HEK293 (cell line): ENCODE measurements at regions not wholly inside any gene's neighbourhood (a gene's known extent, or its start where the extent isn't known, plus 50 kb on each side); places are given as distances from the start of the nearest gene placed in this dataset.

Experiments used
- CTCF ChIA-PET: fragments of 350-600 bp; formaldehyde crosslinking; extraction: SDS; loops from one replicate; lab custom pipeline; 2021; ENCODE audit warnings: antibody characterized with exemption; lab: Yijun Ruan, JAX
- POLR2A ChIA-PET: fragments of 300-600 bp; formaldehyde crosslinking; extraction: SDS; loops from one replicate; lab custom pipeline; 2020; ENCODE audit warnings: antibody characterized with exemption, inconsistent platforms; lab: Yijun Ruan, JAX
- H3K27ac ChIP-seq: fragments of 200-500 bp; sonication (Bioruptor generic); 2 replicates; pipeline ENCODE4 v1.5.1; 2014; ENCODE audit warnings: low read depth, low read length, control low read depth, inconsistent platforms; ENCODE audit errors: extremely low read depth
- H3K36me3 ChIP-seq, 2 experiments: fragments of 200-500 bp in 1 of 2; sonication (Bioruptor generic) in 1 of 2; 1 replicate in 1 of 2; 2 replicates in 1 of 2; pipeline ENCODE4 v1.5.1; 2014 to 2017; ENCODE audit warnings: inconsistent platforms in 2 of 2, low read length in 2 of 2; ENCODE audit not compliant: control insufficient read depth in 2 of 2, insufficient read depth in 1 of 2
- H3K4me1 ChIP-seq: fragments of 200-500 bp; sonication (Bioruptor generic); 2 replicates; pipeline ENCODE4 v1.5.1; 2014; ENCODE audit warnings: mild to moderate bottlenecking, low read length, inconsistent platforms; ENCODE audit not compliant: control insufficient read depth, insufficient read depth
- H3K4me3 ChIP-seq: 2 replicates; pipeline ENCODE4 v1.5.1; 2011; ENCODE audit warnings: low read depth, mild to moderate bottlenecking, control low read depth, low read length, moderate library complexity
- H3K9me3 ChIP-seq: fragments of 200-500 bp; sonication (Bioruptor generic); 2 replicates; pipeline ENCODE4 v1.5.1; 2014; ENCODE audit warnings: low read depth, low read length, inconsistent platforms; ENCODE audit not compliant: control insufficient read depth, insufficient read depth
- HOXA7 ChIP-seq: sonication (generic); formaldehyde crosslinking; IDR thresholded peaks from 2 replicates; pipeline ENCODE4 v1.8.1; 2022; ENCODE audit warnings: missing genetic modification reagents, borderline replicate concordance
- KLF1 ChIP-seq: fragments of 450-650 bp; formaldehyde crosslinking; IDR thresholded peaks from 2 replicates; pipeline ENCODE4 v1.5.1; 2016; ENCODE audit warnings: missing biosample characterization, missing genetic modification characterization
- KLF17 ChIP-seq: fragments of 450-650 bp; formaldehyde crosslinking; IDR thresholded peaks from 2 replicates; pipeline ENCODE4 v1.5.1; 2016; ENCODE audit warnings: missing biosample characterization, missing genetic modification characterization
- KLF9 ChIP-seq: fragments of 450-650 bp; formaldehyde crosslinking; IDR thresholded peaks from 2 replicates; pipeline ENCODE4 v1.5.1; 2016; ENCODE audit warnings: missing biosample characterization, missing genetic modification characterization, low read depth
- PBX3 ChIP-seq: sonication (generic); formaldehyde crosslinking; IDR thresholded peaks from 2 replicates; pipeline ENCODE4 v1.8.1; 2022; ENCODE audit warnings: mild to moderate bottlenecking, moderate library complexity, missing genetic modification reagents
- PRDM4 ChIP-seq: fragments of 450-650 bp; formaldehyde crosslinking; IDR thresholded peaks from 2 replicates; pipeline ENCODE4 v1.5.1; 2017; ENCODE audit warnings: missing biosample characterization, missing genetic modification characterization
- SALL2 ChIP-seq: fragments of 450-650 bp; formaldehyde crosslinking; IDR thresholded peaks from 2 replicates; pipeline ENCODE4 v1.5.0; 2017; ENCODE audit warnings: missing biosample characterization, mild to moderate bottlenecking, missing genetic modification characterization, borderline replicate concordance
- ZBTB1 ChIP-seq: fragments of 450-650 bp; formaldehyde crosslinking; IDR thresholded peaks from 2 replicates; pipeline ENCODE4 v1.5.1; 2016; ENCODE audit warnings: missing biosample characterization, missing genetic modification characterization
- ZBTB10 ChIP-seq: fragments of 450-650 bp; formaldehyde crosslinking; IDR thresholded peaks from 2 replicates; pipeline ENCODE4 v1.5.1; 2016; ENCODE audit warnings: missing biosample characterization, missing genetic modification characterization
- ZBTB6 ChIP-seq: fragments of 450-650 bp; formaldehyde crosslinking; IDR thresholded peaks from 2 replicates; pipeline ENCODE4 v1.5.1; 2017; ENCODE audit warnings: missing biosample characterization, missing genetic modification characterization
- ZEB2 ChIP-seq: fragments of 450-650 bp; formaldehyde crosslinking; IDR thresholded peaks from 2 replicates; pipeline ENCODE4 v1.5.1; 2016; ENCODE audit warnings: missing biosample characterization, missing genetic modification characterization
- ZFP3 ChIP-seq: fragments of 450-650 bp; formaldehyde crosslinking; IDR thresholded peaks from 2 replicates; pipeline ENCODE4 v1.5.1; 2016; ENCODE audit warnings: low read depth, missing biosample characterization, missing genetic modification characterization
- ZNF157 ChIP-seq: fragments of 450-650 bp; formaldehyde crosslinking; IDR thresholded peaks from 2 replicates; pipeline ENCODE4 v1.5.1; 2016; ENCODE audit warnings: missing biosample characterization, missing genetic modification characterization
- ZNF19 ChIP-seq: fragments of 450-650 bp; formaldehyde crosslinking; IDR thresholded peaks from 2 replicates; pipeline ENCODE4; 2016; ENCODE audit warnings: missing biosample characterization, missing genetic modification characterization, low read depth
- ZNF26 ChIP-seq: fragments of 450-650 bp; formaldehyde crosslinking; IDR thresholded peaks from 2 replicates; pipeline ENCODE4 v1.5.1; 2016; ENCODE audit warnings: missing biosample characterization, missing genetic modification characterization
- ZNF473 ChIP-seq: fragments of 450-650 bp; formaldehyde crosslinking; IDR thresholded peaks from 2 replicates; pipeline ENCODE4 v1.5.1; 2017; ENCODE audit warnings: missing biosample characterization, missing genetic modification characterization
- ZNF510 ChIP-seq: fragments of 450-650 bp; formaldehyde crosslinking; IDR thresholded peaks from 2 replicates; pipeline ENCODE4 v1.5.1; 2018; ENCODE audit warnings: mild to moderate bottlenecking, missing genetic modification characterization, missing biosample characterization; ENCODE audit not compliant: insufficient replicate concordance
- ZNF549 ChIP-seq: fragments of 450-650 bp; IDR thresholded peaks from 2 replicates; pipeline ENCODE4 v1.5.1; 2018; ENCODE audit warnings: missing biosample characterization, missing genetic modification characterization, mild to moderate bottlenecking, inconsistent platforms, moderate library complexity
- ZNF600 ChIP-seq: fragments of 450-650 bp; formaldehyde crosslinking; IDR thresholded peaks from 2 replicates; pipeline ENCODE4 v1.5.1; 2016; ENCODE audit warnings: missing biosample characterization, missing genetic modification characterization
- ZNF776 ChIP-seq: fragments of 450-650 bp; formaldehyde crosslinking; IDR thresholded peaks from 2 replicates; pipeline ENCODE4 v1.5.0; 2017; ENCODE audit warnings: missing biosample characterization, missing genetic modification characterization, borderline replicate concordance
- ZNF785 ChIP-seq: fragments of 450-650 bp; formaldehyde crosslinking; IDR thresholded peaks from 2 replicates; pipeline ENCODE4 v1.5.1; 2016; ENCODE audit warnings: missing biosample characterization, missing genetic modification characterization
- ZSCAN16 ChIP-seq: fragments of 450-650 bp; formaldehyde crosslinking; IDR thresholded peaks from 2 replicates; pipeline ENCODE4 v1.5.1; 2016; ENCODE audit warnings: missing biosample characterization, missing genetic modification characterization

GRCh38 chr18:78734614-78734945 is 245.0 kb upstream of the SALL3 start (continued):
- TF ChIP-seq KLF17 (tag by site-specific recombination) (no peak), ZBTB1 (tag by site-specific recombination) (no peak), HOXA7 (CRISPR knock-in tag) (no peak)

- H3K27ac ChIP-seq: no peak overlapping the region
- ChIA-PET CTCF (interaction anchor here (2.1 kb wide), 1 partner anchor 13 kb away, joined by 5 read pairs; no protein-coding TSS in a partner anchor), POLR2A (no interaction called here)
- no peaks in the 10 kb centered on the region for H3K9me3 ChIP-seq
- TF ChIP-seq ZNF510 (tag by site-specific recombination): no peak
- no peak for TF ChIP-seq ZNF785
- no peak for TF ChIP-seq ZBTB10 (tag by site-specific recombination)
- no peak for TF ChIP-seq ZEB2 (tag by site-specific recombination)
- no peak for TF ChIP-seq ZFP3
- TF ChIP-seq ZNF19 (tag by site-specific recombination): no peak
- H3K4me1 ChIP-seq: no peaks in the 10 kb centered on the region
- no peak overlapping the region for H3K4me3 ChIP-seq
- no peaks in the 10 kb centered on the region for H3K36me3 ChIP-seq
These were observed 244.2 kb upstream of the SALL3 start for GRCh38 chr18:78735131-78736014.

GRCh38 chr18:78736015-78736690 is 243.5 kb upstream of the SALL3 start:
- ChIA-PET POLR2A (no interaction called here), CTCF (interaction anchor here (2.1 kb wide), 1 partner anchor 14 kb away, joined by 5 read pairs; no protein-coding TSS in a partner anchor)
- Histone ChIP-seq H3K36me3 (no peaks in the 10 kb centered on the region), H3K4me1 (no peaks in the 10 kb centered on the region), H3K9me3 (no peaks in the 10 kb centered on the region), H3K27ac (no peak overlapping the region)
- no peak for TF ChIP-seq ZNF549 (tag by site-specific recombination)
- no peak for TF ChIP-seq ZBTB6 (tag by site-specific recombination)
- no peak for TF ChIP-seq ZNF26 (tag by site-specific recombination)
- no peak for TF ChIP-seq ZNF600
- no peak for TF ChIP-seq ZNF473 (tag by site-specific recombination)
- no peak for TF ChIP-seq KLF9
- TF ChIP-seq PRDM4 (tag by site-specific recombination): no peak
- TF ChIP-seq ZNF776: no peak
- TF ChIP-seq KLF1 (tag by site-specific recombination): no peak
- TF ChIP-seq PBX3 (CRISPR knock-in tag): no peak
- TF ChIP-seq SALL2 (tag by site-specific recombination): no peak
- TF ChIP-seq ZSCAN16 (tag by site-specific recombination): no peak
- no peak for TF ChIP-seq ZNF157 (tag by site-specific recombination)
- TF ChIP-seq, all 188 proteins: peak for 0
- no peak overlapping the region for H3K4me3 ChIP-seq
